ENCODE measurements at regions not wholly inside any gene's neighbourhood (a gene's known extent, or its start where the extent isn't known, plus 50 kb on each side); places are given as distances from the start of the nearest gene placed in this dataset.

- TF ChIP-seq POLR2A (IDR thresholded peaks at IDR 0.05), result no peak
- TF ChIP-seq POLR2AphosphoS5 (IDR thresholded peaks at IDR 0.05), result no peak
- no peak for TF ChIP-seq EP300 (IDR thresholded peaks at IDR 0.05)
Measured at GRCh38 chr5:4847766-4848165, 292.4 kb upstream of the ADAMTS16 start.
